IPS-18c (cell line): ENCODE measurements at regions not wholly inside any gene's neighbourhood (a gene's known extent, or its start where the extent isn't known, plus 50 kb on each side); places are given as distances from the start of the nearest gene placed in this dataset.
"Not testable (repeated sequence)": the region's sequence is repeated elsewhere in the genome, so short reads cannot be mapped to it uniquely, and the experiment has no call there.

ENCODE experiments used
- H3K4me3 ChIP-seq: 2 replicates; pipeline ENCODE4 v1.7.0; 2013; ENCODE audit warnings: low read depth, mild to moderate bottlenecking, low read length, moderate library complexity; ENCODE audit not compliant: insufficient read depth
- H3K9me3 ChIP-seq: one replicate; pipeline ENCODE4 v1.6.1; 2013; ENCODE audit warnings: mild to moderate bottlenecking, low read length, moderate library complexity; ENCODE audit not compliant: control insufficient read depth, insufficient read depth

GRCh38 chr5:21071986-21072385, 1084.0 kb upstream of the CDH18 start:
- Histone ChIP-seq H3K4me3 (no peak overlapping the region), H3K9me3 (no peaks in the 10 kb centered on the region)

- no peaks in the 10 kb centered on the region for H3K9me3 ChIP-seq
- no peak overlapping the region for H3K4me3 ChIP-seq
These were observed 1083.4 kb upstream of the CDH18 start for GRCh38 chr5:21071421-21071820.

GRCh38 chr5:21070858-21071257, 1082.9 kb upstream of the CDH18 start:
- no peaks in the 10 kb centered on the region for H3K9me3 ChIP-seq
- no peak overlapping the region for H3K4me3 ChIP-seq

- Histone ChIP-seq H3K9me3 (peaks cover 3% of the 10 kb centered on the region), H3K4me3 (no peak overlapping the region)
These were observed 1079.7 kb upstream of the CDH18 start for GRCh38 chr5:21067724-21068123.

- Histone ChIP-seq H3K4me3 (no peak overlapping the region; the same call in 1 of the 2 replicates), H3K9me3 (peaks cover 3% of the 10 kb centered on the region)
These were observed 1075.1 kb upstream of the CDH18 start for GRCh38 chr5:21063146-21063545.

- peaks cover 3% of the 10 kb centered on the region for H3K9me3 ChIP-seq
- H3K4me3 ChIP-seq, result no peak overlapping the region
These were observed 1070.3 kb upstream of the CDH18 start for GRCh38 chr5:21058289-21058688.

GRCh38 chr5:21051945-21052344, 1063.9 kb upstream of the CDH18 start:
- Histone ChIP-seq H3K9me3 (no peaks in the 10 kb centered on the region), H3K4me3 (no peak overlapping the region)

- Histone ChIP-seq H3K4me3 (no peak overlapping the region), H3K9me3 (no peaks in the 10 kb centered on the region)
These were observed 1061.9 kb upstream of the CDH18 start for GRCh38 chr5:21049901-21050300.

- Histone ChIP-seq H3K4me3 (no peak overlapping the region), H3K9me3 (no peaks in the 10 kb centered on the region)
These were observed 1043.0 kb upstream of the CDH18 start for GRCh38 chr5:21030981-21031380.

GRCh38 chr5:21024966-21025365, 1037.0 kb upstream of the CDH18 start:
- H3K9me3 ChIP-seq, result no peaks in the 10 kb centered on the region

GRCh38 chr5:21013237-21013636, 1025.2 kb upstream of the CDH18 start:
- Histone ChIP-seq H3K4me3 (no peak overlapping the region), H3K9me3 (no peaks in the 10 kb centered on the region)

More at GRCh38 chr5:21024966-21025365, 1037.0 kb upstream of the CDH18 start:
- no peak overlapping the region for H3K4me3 ChIP-seq

- Histone ChIP-seq H3K4me3 (no peak overlapping the region), H3K9me3 (no peaks in the 10 kb centered on the region)
These were observed 1019.8 kb upstream of the CDH18 start for GRCh38 chr5:21007781-21008180.

- not testable (repeated sequence) for H3K9me3 ChIP-seq
These were observed 1000.9 kb upstream of the CDH18 start for GRCh38 chr5:20988933-20989332.

GRCh38 chr5:20985754-20986153, 997.8 kb upstream of the CDH18 start:
- H3K4me3 ChIP-seq, result no peak overlapping the region
- H3K9me3 ChIP-seq, result no peaks in the 10 kb centered on the region

More at GRCh38 chr5:20988933-20989332, 1000.9 kb upstream of the CDH18 start:
- H3K4me3 ChIP-seq, result not testable (repeated sequence)

- no peaks in the 10 kb centered on the region for H3K9me3 ChIP-seq
- H3K4me3 ChIP-seq, result no peak overlapping the region
These were observed 986.4 kb upstream of the CDH18 start for GRCh38 chr5:20974426-20974825.

GRCh38 chr5:20972419-20972925, 984.5 kb upstream of the CDH18 start:
- Histone ChIP-seq H3K4me3 (no peak overlapping the region), H3K9me3 (no peaks in the 10 kb centered on the region)

- H3K4me3 ChIP-seq, result no peak overlapping the region
- no peaks in the 10 kb centered on the region for H3K9me3 ChIP-seq
These were observed 971.3 kb upstream of the CDH18 start for GRCh38 chr5:20959347-20959746.

- Histone ChIP-seq H3K9me3 (no peaks in the 10 kb centered on the region), H3K4me3 (no peak overlapping the region)
These were observed 970.6 kb upstream of the CDH18 start for GRCh38 chr5:20958641-20959040.

- Histone ChIP-seq H3K9me3 (no peaks in the 10 kb centered on the region), H3K4me3 (no peak overlapping the region)
These were observed 968.1 kb upstream of the CDH18 start for GRCh38 chr5:20956134-20956533.
